ENCODE measurements at regions not wholly inside any gene's neighbourhood (a gene's known extent, or its start where the extent isn't known, plus 50 kb on each side); places are given as distances from the start of the nearest gene placed in this dataset.

DNA sequence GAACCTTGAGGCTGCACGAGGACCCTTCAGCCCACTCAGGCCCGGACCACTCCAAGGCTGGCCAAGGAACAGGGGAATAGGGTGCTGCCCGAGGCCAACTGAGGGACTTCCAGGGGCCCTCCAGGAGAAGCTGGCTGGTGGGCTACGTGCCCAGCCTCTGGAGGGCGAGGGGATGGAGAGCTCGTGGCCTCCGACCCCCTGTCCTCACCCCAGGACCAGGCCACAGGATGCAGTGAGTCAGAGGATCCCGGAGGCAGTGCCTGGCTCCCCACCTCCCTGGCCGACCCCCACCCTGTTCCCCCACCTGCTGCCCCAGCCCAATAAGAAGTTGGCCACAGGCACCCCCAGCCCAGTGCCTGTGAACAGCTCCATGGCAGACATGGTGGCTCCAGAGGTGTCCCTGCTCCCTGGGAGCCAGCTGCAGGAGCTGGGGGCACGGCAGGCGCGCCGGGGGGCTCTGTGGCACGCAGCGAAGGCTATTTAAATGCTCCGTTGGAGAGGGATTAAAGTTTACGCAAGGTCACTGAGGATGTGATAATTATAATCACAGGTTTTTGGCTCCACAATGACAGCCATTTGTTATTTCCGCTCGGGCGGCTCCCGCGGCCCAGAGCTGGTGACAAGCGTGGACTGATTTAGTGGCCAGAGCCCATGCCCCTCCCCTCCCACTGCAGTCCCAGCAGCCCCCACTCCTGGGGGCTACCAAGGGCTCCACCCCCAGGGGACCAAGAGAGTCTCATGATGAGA is 95.7 kb upstream of the NKX1-1 start:
- DNase-seq, result peak; percentile 64
- H3K9me3 ChIP-seq, result no peaks in the 10 kb centered on the region
- no peaks in the 10 kb centered on the region for H3K4me1 ChIP-seq
- intact Hi-C loops (cut with DNase I; ENCODE audit: low total_unique reads), result no loop called here
- 66 to 76% (median 73%) methylated on average over 10 to 23 of the region's 23 CpGs for WGBS, 5 donors
- peaks cover 0 to 63% (median 5%) of the 10 kb centered on the region in 7 donors for H3K27me3 ChIP-seq (replicated peaks in 1 of 7)
- TF ChIP-seq, protein P1, sequence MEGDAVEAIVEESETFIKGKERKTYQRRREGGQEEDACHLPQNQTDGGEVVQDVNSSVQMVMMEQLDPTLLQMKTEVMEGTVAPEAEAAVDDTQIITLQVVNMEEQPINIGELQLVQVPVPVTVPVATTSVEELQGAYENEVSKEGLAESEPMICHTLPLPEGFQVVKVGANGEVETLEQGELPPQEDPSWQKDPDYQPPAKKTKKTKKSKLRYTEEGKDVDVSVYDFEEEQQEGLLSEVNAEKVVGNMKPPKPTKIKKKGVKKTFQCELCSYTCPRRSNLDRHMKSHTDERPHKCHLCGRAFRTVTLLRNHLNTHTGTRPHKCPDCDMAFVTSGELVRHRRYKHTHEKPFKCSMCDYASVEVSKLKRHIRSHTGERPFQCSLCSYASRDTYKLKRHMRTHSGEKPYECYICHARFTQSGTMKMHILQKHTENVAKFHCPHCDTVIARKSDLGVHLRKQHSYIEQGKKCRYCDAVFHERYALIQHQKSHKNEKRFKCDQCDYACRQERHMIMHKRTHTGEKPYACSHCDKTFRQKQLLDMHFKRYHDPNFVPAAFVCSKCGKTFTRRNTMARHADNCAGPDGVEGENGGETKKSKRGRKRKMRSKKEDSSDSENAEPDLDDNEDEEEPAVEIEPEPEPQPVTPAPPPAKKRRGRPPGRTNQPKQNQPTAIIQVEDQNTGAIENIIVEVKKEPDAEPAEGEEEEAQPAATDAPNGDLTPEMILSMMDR (IDR thresholded peaks at IDR 0.05 in 8 of 11, conservative IDR thresholded peaks at IDR 0.05 in 3 of 11), result no peak
- no peak for TF ChIP-seq POLR2A (IDR thresholded peaks at IDR 0.05)
- H3K27ac ChIP-seq, result no peak overlapping the region
- no peaks in the 10 kb centered on the region for H3K36me3 ChIP-seq
- no peak overlapping the region for H3K4me3 ChIP-seq

GRCh38 chr4:1500966-1501753 is 94.9 kb upstream of the NKX1-1 start:
- no peaks in the 10 kb centered on the region for H3K9me3 ChIP-seq
- TF ChIP-seq POLR2AphosphoS5 (IDR thresholded peaks at IDR 0.05), result no peak
- no peak for TF ChIP-seq POLR2A (IDR thresholded peaks at IDR 0.05)
- TF ChIP-seq, protein P1 (IDR thresholded peaks at IDR 0.05 in 8 of 11, conservative IDR thresholded peaks at IDR 0.05 in 3 of 11), result no peak
- no peaks in the 10 kb centered on the region for H3K36me3 ChIP-seq
- no peak for DNase-seq
- no peak overlapping the region for H3K4me3 ChIP-seq
- intact Hi-C loops (cut with DNase I; ENCODE audit: low total_unique reads), result no loop called here
- H3K27me3 ChIP-seq (replicated peaks in 1 of 7), result peaks cover 0 to 63% (median 5%) of the 10 kb centered on the region in 7 donors
- H3K27ac ChIP-seq, result no peak overlapping the region
- H3K4me1 ChIP-seq, result no peaks in the 10 kb centered on the region
- 75 to 82% (median 81%) methylated on average over 10 to 15 of the region's 15 CpGs for WGBS, 5 donors

- no peaks in the 10 kb centered on the region for H3K9me3 ChIP-seq
- no peak overlapping the region for H3K27ac ChIP-seq
- WGBS, 5 donors, result 82 to 89% (median 83%) methylated on average over 14 to 18 of the region's 18 CpGs
- TF ChIP-seq, protein P1 (IDR thresholded peaks at IDR 0.05 in 8 of 11, conservative IDR thresholded peaks at IDR 0.05 in 3 of 11), result no peak
- no peak for TF ChIP-seq POLR2AphosphoS5 (IDR thresholded peaks at IDR 0.05)
- TF ChIP-seq POLR2A (IDR thresholded peaks at IDR 0.05), result no peak
- H3K4me3 ChIP-seq, result no peak overlapping the region
- H3K36me3 ChIP-seq, result no peaks in the 10 kb centered on the region
- intact Hi-C loops (cut with DNase I; ENCODE audit: low total_unique reads), result no loop called here
- DNase-seq, result peak; percentile 63
- H3K4me1 ChIP-seq, result no peaks in the 10 kb centered on the region
- peaks cover 0 to 63% (median 5%) of the 10 kb centered on the region in 7 donors for H3K27me3 ChIP-seq (replicated peaks in 1 of 7)
Observed at GRCh38 chr4:1500231-1500965, 94.2 kb upstream of the NKX1-1 start.
